ENCODE measurements at regions not wholly inside any gene's neighbourhood (a gene's known extent, or its start where the extent isn't known, plus 50 kb on each side); places are given as distances from the start of the nearest gene placed in this dataset.

DNA sequence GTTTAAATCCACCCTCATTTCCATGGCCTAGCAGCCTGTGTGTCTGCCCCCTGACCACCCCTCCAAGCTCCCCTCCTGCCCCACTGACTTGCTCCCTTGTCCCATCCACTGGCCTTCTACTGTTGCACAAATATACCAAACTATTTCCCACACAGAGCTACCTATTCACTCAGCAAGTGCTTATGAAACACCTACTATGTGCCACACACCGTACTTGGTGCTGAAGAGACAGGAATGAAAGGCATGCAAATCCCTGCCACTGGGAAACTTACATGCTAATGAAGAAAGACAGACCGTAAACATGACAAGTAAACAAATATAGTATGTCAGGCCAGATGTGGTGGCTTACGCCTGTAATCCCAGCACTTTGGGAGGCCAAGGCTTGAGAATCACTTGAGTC, 49.9 kb upstream of the CAPZB start:
- TF ChIP-seq, protein P1, sequence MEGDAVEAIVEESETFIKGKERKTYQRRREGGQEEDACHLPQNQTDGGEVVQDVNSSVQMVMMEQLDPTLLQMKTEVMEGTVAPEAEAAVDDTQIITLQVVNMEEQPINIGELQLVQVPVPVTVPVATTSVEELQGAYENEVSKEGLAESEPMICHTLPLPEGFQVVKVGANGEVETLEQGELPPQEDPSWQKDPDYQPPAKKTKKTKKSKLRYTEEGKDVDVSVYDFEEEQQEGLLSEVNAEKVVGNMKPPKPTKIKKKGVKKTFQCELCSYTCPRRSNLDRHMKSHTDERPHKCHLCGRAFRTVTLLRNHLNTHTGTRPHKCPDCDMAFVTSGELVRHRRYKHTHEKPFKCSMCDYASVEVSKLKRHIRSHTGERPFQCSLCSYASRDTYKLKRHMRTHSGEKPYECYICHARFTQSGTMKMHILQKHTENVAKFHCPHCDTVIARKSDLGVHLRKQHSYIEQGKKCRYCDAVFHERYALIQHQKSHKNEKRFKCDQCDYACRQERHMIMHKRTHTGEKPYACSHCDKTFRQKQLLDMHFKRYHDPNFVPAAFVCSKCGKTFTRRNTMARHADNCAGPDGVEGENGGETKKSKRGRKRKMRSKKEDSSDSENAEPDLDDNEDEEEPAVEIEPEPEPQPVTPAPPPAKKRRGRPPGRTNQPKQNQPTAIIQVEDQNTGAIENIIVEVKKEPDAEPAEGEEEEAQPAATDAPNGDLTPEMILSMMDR (IDR thresholded peaks at IDR 0.05), result no peak
- no peak for TF ChIP-seq POLR2A (IDR thresholded peaks at IDR 0.05)

Measured in suprapubic skin (tissue), 3 donors.